PC-9 (cell line): ENCODE measurements at regions not wholly inside any gene's neighbourhood (a gene's known extent, or its start where the extent isn't known, plus 50 kb on each side); places are given as distances from the start of the nearest gene placed in this dataset.

ENCODE experiments used
- BruUV-seq: library from RNA; stranded (reverse); fragments of 400-500 nt; replicated peaks from 2 replicates; lab custom pipeline; 2021; lab: Mats Ljungman, UMichigan
- CTCF ChIA-PET: fragments of 300-600 bp; sonication (Branson Sonifier 250); formaldehyde crosslinking; loops from one replicate; lab custom pipeline; 2022; ENCODE audit warnings: antibody characterized with exemption; lab: Charles Lee
- POLR2A ChIA-PET: fragments of 300-600 bp; sonication (Branson Sonifier 250); formaldehyde crosslinking; loops from one replicate; lab custom pipeline; 2022; ENCODE audit warnings: antibody characterized with exemption; ENCODE audit not compliant: unreplicated experiment; lab: Charles Lee
- DNase-seq, 2 experiments: peaks; one replicate each; pipeline versions ENCODE4 v3.0.0 to v3.0.0-alpha.2; 2015 to 2022; ENCODE audit warnings: mixed read lengths in 1 of 2
- H2AFZ ChIP-seq: fragments of 200-600 bp; sonication (generic); 2 replicates; pipeline ENCODE4 v1.8.1; 2017; ENCODE audit warnings: antibody characterized with exemption
- H3F3A ChIP-seq: fragments of 200-600 bp; sonication (generic); 2 replicates; pipeline ENCODE4 v1.8.1; 2017; ENCODE audit warnings: antibody characterized with exemption, mild to moderate bottlenecking, low read depth; ENCODE audit not compliant: insufficient read depth
- H3K27ac ChIP-seq: fragments of 200-600 bp; sonication (generic); 2 replicates; pipeline ENCODE4 v1.6.1; 2016; ENCODE audit warnings: mixed run types
- H3K27me3 ChIP-seq: fragments of 200-600 bp; sonication (generic); 2 replicates; pipeline ENCODE4 v1.6.1; 2016; ENCODE audit warnings: low read depth, mixed run types; ENCODE audit not compliant: insufficient read depth
- H3K36me3 ChIP-seq: fragments of 200-600 bp; sonication (generic); 2 replicates; pipeline ENCODE4 v1.6.1; 2016; ENCODE audit warnings: low read depth, mixed run types
- H3K4me1 ChIP-seq: fragments of 200-600 bp; sonication (generic); replicated peaks from 2 replicates; pipeline ENCODE4 v1.6.1; 2016; ENCODE audit warnings: mixed run types; ENCODE audit not compliant: insufficient read depth
- H3K4me2 ChIP-seq: fragments of 200-600 bp; sonication (generic); 2 replicates; pipeline ENCODE4 v1.6.1; 2017; ENCODE audit warnings: mixed run types
- H3K4me3 ChIP-seq: fragments of 200-600 bp; sonication (generic); 2 replicates; pipeline ENCODE4 v1.6.1; 2016; ENCODE audit warnings: mixed run types
- H3K79me2 ChIP-seq: fragments of 200-600 bp; sonication (generic); 2 replicates; pipeline ENCODE4 v1.6.1; 2017; ENCODE audit warnings: low read depth, mixed run types
- H3K9me2 ChIP-seq: fragments of 200-600 bp; sonication (generic); 2 replicates; pipeline ENCODE4 v1.8.1; 2017; ENCODE audit warnings: mild to moderate bottlenecking; ENCODE audit not compliant: insufficient read depth
- H3K9me3 ChIP-seq: fragments of 200-600 bp; sonication (generic); 2 replicates; pipeline ENCODE4 v1.8.1; 2016; ENCODE audit warnings: low read depth; ENCODE audit not compliant: insufficient read depth
- H4K20me1 ChIP-seq: fragments of 200-600 bp; sonication (generic); 2 replicates; pipeline ENCODE4 v1.8.1; 2017; ENCODE audit not compliant: insufficient read depth
- EZH2 ChIP-seq: fragments of 200-600 bp; sonication (generic); IDR thresholded peaks from 2 replicates; pipeline ENCODE4 v1.8.0; 2017; ENCODE audit warnings: antibody characterized with exemption, low read depth
- intact Hi-C: fragments of 100-400 bp; cut with micrococcal nuclease; formaldehyde crosslinking; loops from one replicate; pipeline ENCODE4 v1.10.0; 2022; ENCODE audit not compliant: unreplicated experiment
- TF ChIP-seq, protein P1 (sequence below): fragments of 200-600 bp; sonication (generic); conservative IDR thresholded peaks from 2 replicates; pipeline ENCODE4 v1.6.1; 2017; ENCODE audit warnings: mixed run types, antibody characterized with exemption, mild to moderate bottlenecking, moderate library complexity

- Histone ChIP-seq H3K36me3 (no peaks in the 10 kb centered on the region), H3K4me3 (no peak overlapping the region), H3K79me2 (no peaks in the 10 kb centered on the region), H3K9me3 (no peaks in the 10 kb centered on the region), H2AFZ (no peak overlapping the region), H3K4me2 (no peak overlapping the region), H3K9me2 (no peaks in the 10 kb centered on the region), H3K4me1 (no peaks in the 10 kb centered on the region), H3F3A (no peaks in the 10 kb centered on the region), H3K27ac (no peak overlapping the region), H4K20me1 (no peaks in the 10 kb centered on the region), H3K27me3 (no peaks in the 10 kb centered on the region)
- TF ChIP-seq, protein P1, sequence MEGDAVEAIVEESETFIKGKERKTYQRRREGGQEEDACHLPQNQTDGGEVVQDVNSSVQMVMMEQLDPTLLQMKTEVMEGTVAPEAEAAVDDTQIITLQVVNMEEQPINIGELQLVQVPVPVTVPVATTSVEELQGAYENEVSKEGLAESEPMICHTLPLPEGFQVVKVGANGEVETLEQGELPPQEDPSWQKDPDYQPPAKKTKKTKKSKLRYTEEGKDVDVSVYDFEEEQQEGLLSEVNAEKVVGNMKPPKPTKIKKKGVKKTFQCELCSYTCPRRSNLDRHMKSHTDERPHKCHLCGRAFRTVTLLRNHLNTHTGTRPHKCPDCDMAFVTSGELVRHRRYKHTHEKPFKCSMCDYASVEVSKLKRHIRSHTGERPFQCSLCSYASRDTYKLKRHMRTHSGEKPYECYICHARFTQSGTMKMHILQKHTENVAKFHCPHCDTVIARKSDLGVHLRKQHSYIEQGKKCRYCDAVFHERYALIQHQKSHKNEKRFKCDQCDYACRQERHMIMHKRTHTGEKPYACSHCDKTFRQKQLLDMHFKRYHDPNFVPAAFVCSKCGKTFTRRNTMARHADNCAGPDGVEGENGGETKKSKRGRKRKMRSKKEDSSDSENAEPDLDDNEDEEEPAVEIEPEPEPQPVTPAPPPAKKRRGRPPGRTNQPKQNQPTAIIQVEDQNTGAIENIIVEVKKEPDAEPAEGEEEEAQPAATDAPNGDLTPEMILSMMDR = no peak
- no peak for TF ChIP-seq EZH2
- intact Hi-C loops = no loop called here
- POLR2A ChIA-PET = no interaction called here
- CTCF ChIA-PET = no interaction called here
- DNase-seq = no peak
- no TSS peak for BruUV-seq
Observed at GRCh38 chr1:83011265-83011664, 987.7 kb downstream of the TTLL7 start.

GRCh38 chr1:83006271-83006670 lies 992.7 kb downstream of the TTLL7 start:
- Histone ChIP-seq H2AFZ (no peak overlapping the region), H4K20me1 (no peaks in the 10 kb centered on the region), H3K9me2 (no peaks in the 10 kb centered on the region), H3K4me1 (no peaks in the 10 kb centered on the region), H3K4me3 (no peak overlapping the region), H3K27me3 (no peaks in the 10 kb centered on the region), H3K4me2 (no peak overlapping the region), H3K27ac (no peak overlapping the region), H3K36me3 (no peaks in the 10 kb centered on the region), H3F3A (no peaks in the 10 kb centered on the region), H3K9me3 (no peaks in the 10 kb centered on the region), H3K79me2 (no peaks in the 10 kb centered on the region)
- POLR2A ChIA-PET = no interaction called here
- CTCF ChIA-PET = no interaction called here
- TF ChIP-seq EZH2 = no peak
- TF ChIP-seq, protein P1 = no peak
- intact Hi-C loops = no loop called here
- BruUV-seq = no TSS peak
- DNase-seq = no peak

GRCh38 chr1:83000286-83000685 lies 998.6 kb downstream of the TTLL7 start:
- H3K36me3 ChIP-seq = no peaks in the 10 kb centered on the region
- H4K20me1 ChIP-seq = no peaks in the 10 kb centered on the region
- H3K4me2 ChIP-seq = no peak overlapping the region
- H3K79me2 ChIP-seq = no peaks in the 10 kb centered on the region
- no peaks in the 10 kb centered on the region for H3K4me1 ChIP-seq
- H3K27ac ChIP-seq = no peak overlapping the region
- no TSS peak for BruUV-seq
- CTCF ChIA-PET = no interaction called here
- no peaks in the 10 kb centered on the region for H3K9me2 ChIP-seq
- intact Hi-C loops = no loop called here
- no peaks in the 10 kb centered on the region for H3K27me3 ChIP-seq
- no peaks in the 10 kb centered on the region for H3K9me3 ChIP-seq
- no peak for DNase-seq
- H3K4me3 ChIP-seq = no peak overlapping the region
- TF ChIP-seq, protein P1 = no peak
- TF ChIP-seq EZH2 = no peak
- no peaks in the 10 kb centered on the region for H3F3A ChIP-seq
- H2AFZ ChIP-seq = no peak overlapping the region
- POLR2A ChIA-PET = no interaction called here
